ENCODE measurements at regions not wholly inside any gene's neighbourhood (a gene's known extent, or its start where the extent isn't known, plus 50 kb on each side); places are given as distances from the start of the nearest gene placed in this dataset.

DNA sequence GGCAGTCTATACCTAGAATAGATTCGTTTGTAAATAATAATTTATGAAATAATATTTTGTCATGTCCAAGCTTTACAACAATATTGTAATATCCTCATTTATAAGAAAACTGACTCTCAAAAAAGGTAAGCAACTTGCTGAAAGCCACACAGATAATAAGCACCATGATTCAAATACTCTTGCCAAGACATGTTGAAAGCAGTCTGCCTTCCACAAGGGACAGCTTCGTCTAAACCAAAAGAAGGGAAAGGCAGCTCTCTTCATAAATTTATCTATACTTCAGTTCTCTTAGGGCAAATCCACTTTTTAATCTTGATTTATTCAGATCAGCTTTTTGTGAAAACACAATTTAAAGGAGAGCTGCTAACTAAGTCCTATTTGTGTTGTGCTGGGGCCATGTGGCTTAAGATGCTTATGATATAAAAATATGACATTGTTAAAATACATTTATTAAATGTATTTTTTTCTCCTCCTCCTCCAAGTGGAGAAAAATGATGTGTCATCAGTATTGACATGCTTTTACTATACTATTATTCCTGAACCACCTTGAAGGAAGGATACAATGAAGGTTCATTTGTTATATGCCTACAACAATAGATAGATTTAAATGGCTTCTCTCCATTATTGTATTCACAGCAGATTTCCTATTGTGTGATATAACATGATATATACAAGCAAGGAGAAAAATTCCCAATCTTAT, 737.0 kb downstream of the HDGFL1 start:
- Mint-ChIP-seq H3K4me1 (ENCODE audit: low read depth, unreplicated experiment) (peaks cover 5% of the 10 kb centered on the region), H3K27me3 (ENCODE audit: unreplicated experiment) (no peaks in the 10 kb centered on the region), H3K9me3 (ENCODE audit: unreplicated experiment) (peaks cover 1% of the 10 kb centered on the region), H3K4me3 (ENCODE audit: unreplicated experiment) (no peak overlapping the region), H3K27ac (ENCODE audit: unreplicated experiment) (no peak overlapping the region), H3K36me3 (ENCODE audit: unreplicated experiment) (no peaks in the 10 kb centered on the region)
- no peak for DNase-seq
- TF ChIP-seq, protein P1, sequence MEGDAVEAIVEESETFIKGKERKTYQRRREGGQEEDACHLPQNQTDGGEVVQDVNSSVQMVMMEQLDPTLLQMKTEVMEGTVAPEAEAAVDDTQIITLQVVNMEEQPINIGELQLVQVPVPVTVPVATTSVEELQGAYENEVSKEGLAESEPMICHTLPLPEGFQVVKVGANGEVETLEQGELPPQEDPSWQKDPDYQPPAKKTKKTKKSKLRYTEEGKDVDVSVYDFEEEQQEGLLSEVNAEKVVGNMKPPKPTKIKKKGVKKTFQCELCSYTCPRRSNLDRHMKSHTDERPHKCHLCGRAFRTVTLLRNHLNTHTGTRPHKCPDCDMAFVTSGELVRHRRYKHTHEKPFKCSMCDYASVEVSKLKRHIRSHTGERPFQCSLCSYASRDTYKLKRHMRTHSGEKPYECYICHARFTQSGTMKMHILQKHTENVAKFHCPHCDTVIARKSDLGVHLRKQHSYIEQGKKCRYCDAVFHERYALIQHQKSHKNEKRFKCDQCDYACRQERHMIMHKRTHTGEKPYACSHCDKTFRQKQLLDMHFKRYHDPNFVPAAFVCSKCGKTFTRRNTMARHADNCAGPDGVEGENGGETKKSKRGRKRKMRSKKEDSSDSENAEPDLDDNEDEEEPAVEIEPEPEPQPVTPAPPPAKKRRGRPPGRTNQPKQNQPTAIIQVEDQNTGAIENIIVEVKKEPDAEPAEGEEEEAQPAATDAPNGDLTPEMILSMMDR (IDR thresholded peaks at IDR 0.05; ENCODE audit: partially characterized antibody, unreplicated experiment), result no peak

DNA sequence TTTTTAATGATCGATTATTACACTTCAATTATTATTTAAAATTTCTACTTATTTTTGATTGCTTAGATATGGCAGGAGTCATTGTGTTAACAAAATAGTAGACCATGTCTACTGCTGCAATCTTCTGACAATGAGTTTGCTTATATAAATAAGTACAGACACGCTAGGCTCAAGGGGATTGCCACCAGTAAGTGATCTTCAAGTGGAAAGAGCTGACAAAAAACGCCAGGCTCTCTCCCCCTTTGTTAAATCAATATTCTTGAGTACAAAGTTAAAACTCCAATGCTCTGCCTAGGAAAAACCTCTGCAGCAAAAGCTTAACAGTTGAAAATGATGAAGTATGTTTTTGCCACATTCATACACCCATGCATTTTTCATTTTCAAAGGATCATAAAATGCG, 738.1 kb downstream of the HDGFL1 start:
- peaks cover 5% of the 10 kb centered on the region for H3K4me1 Mint-ChIP-seq (ENCODE audit: low read depth, unreplicated experiment)
- no peak for DNase-seq
- no peak overlapping the region for H3K27ac Mint-ChIP-seq (ENCODE audit: unreplicated experiment)
- no peaks in the 10 kb centered on the region for H3K36me3 Mint-ChIP-seq (ENCODE audit: unreplicated experiment)
- H3K27me3 Mint-ChIP-seq (ENCODE audit: unreplicated experiment), result no peaks in the 10 kb centered on the region
- TF ChIP-seq, protein P1 (IDR thresholded peaks at IDR 0.05; ENCODE audit: partially characterized antibody, unreplicated experiment), result no peak
- peaks cover 1% of the 10 kb centered on the region for H3K9me3 Mint-ChIP-seq (ENCODE audit: unreplicated experiment)
- no peak overlapping the region for H3K4me3 Mint-ChIP-seq (ENCODE audit: unreplicated experiment)

DNA sequence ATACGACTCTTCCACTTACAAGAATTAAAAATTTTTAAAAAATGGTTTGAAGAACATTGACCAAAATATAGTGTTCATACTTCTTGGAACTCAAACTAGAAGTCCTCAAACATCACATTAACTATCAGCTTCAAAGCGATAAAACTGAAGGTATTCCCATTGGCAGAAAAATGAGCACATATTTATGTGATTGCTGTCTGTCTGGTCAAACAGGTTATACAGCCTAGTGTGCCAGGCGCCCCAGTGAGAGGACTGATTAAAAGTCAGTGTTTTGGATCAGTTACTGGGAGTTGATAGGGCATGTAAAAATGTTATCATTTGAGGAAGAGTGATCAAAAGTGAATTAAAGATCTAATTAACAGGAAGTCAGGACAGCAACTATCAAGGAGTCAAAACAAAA, 738.8 kb downstream of the HDGFL1 start:
- DNase-seq, result no peak
- Mint-ChIP-seq H3K27ac (ENCODE audit: unreplicated experiment) (no peak overlapping the region), H3K36me3 (ENCODE audit: unreplicated experiment) (no peaks in the 10 kb centered on the region), H3K27me3 (ENCODE audit: unreplicated experiment) (no peaks in the 10 kb centered on the region), H3K4me1 (ENCODE audit: low read depth, unreplicated experiment) (peaks cover 5% of the 10 kb centered on the region), H3K4me3 (ENCODE audit: unreplicated experiment) (no peak overlapping the region), H3K9me3 (ENCODE audit: unreplicated experiment) (peaks cover 1% of the 10 kb centered on the region)
- TF ChIP-seq, protein P1 (IDR thresholded peaks at IDR 0.05; ENCODE audit: partially characterized antibody, unreplicated experiment), result no peak

DNA sequence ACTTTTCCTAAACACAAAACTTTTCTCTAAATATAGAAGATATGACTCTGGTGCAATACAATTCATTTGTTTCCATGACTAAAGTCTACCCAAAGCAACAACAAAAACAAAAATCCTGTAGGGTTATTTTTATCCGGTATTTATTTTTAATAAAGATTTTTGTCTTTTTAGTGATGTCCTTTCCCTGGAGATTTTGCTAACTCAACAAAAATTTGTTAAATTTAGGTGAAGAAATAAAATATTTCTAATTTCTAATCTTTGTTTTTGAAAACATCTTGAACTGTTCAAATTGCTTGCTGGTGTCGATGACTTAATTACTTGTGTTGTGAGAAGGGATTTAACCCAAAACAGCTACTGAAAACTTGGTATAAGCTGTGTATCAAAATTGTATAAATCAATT, 741.8 kb downstream of the HDGFL1 start:
- no peaks in the 10 kb centered on the region for H3K4me1 Mint-ChIP-seq (ENCODE audit: low read depth, unreplicated experiment)
- TF ChIP-seq, protein P1 (IDR thresholded peaks at IDR 0.05; ENCODE audit: partially characterized antibody, unreplicated experiment), result no peak
- H3K27ac Mint-ChIP-seq (ENCODE audit: unreplicated experiment), result no peak overlapping the region
- no peaks in the 10 kb centered on the region for H3K36me3 Mint-ChIP-seq (ENCODE audit: unreplicated experiment)
- no peak overlapping the region for H3K4me3 Mint-ChIP-seq (ENCODE audit: unreplicated experiment)
- DNase-seq, result no peak
- no peaks in the 10 kb centered on the region for H3K27me3 Mint-ChIP-seq (ENCODE audit: unreplicated experiment)
- peaks cover 1% of the 10 kb centered on the region for H3K9me3 Mint-ChIP-seq (ENCODE audit: unreplicated experiment)

DNA sequence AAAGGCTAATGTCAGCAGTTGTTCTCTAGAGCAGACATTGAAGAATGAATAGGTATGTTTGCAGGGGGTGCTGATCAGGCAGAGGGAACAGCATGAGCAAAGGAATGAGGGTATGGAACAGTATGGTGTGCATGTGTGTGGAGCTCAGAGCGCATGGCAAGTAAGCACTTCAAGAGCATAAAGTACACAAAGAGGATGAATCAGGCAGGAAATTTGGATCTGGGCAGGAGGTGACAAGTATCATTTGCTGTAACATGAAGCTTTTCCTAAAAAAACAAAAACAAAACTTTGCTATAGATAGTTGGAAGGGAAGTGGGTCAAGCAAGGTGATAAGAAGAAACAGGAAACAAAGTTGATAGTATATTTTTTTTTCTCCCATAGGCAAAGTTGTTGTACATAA, 746.8 kb downstream of the HDGFL1 start:
- DNase-seq, result no peak
- Mint-ChIP-seq H3K27me3 (ENCODE audit: unreplicated experiment) (peaks cover under 1% of the 10 kb centered on the region), H3K4me3 (ENCODE audit: unreplicated experiment) (no peak overlapping the region), H3K9me3 (ENCODE audit: unreplicated experiment) (no peaks in the 10 kb centered on the region), H3K36me3 (ENCODE audit: unreplicated experiment) (no peaks in the 10 kb centered on the region), H3K4me1 (ENCODE audit: low read depth, unreplicated experiment) (no peaks in the 10 kb centered on the region), H3K27ac (ENCODE audit: unreplicated experiment) (no peak overlapping the region)
- TF ChIP-seq, protein P1 (IDR thresholded peaks at IDR 0.05; ENCODE audit: partially characterized antibody, unreplicated experiment), result no peak
